ENCODE measurements at regions not wholly inside any gene's neighbourhood (a gene's known extent, or its start where the extent isn't known, plus 50 kb on each side); places are given as distances from the start of the nearest gene placed in this dataset.
"Not testable (repeated sequence)": the region's sequence is repeated elsewhere in the genome, so short reads cannot be mapped to it uniquely, and the experiment has no call there.

GRCh38 chr3:84573962-84574361 lies 384.8 kb upstream of the CADM2 start:
- Histone ChIP-seq H3K4me3 (ENCODE audit: low read length) (no peak overlapping the region), H3K4me1 (ENCODE audit: insufficient read depth, low read length) (no peaks in the 10 kb centered on the region), H3K9me3 (ENCODE audit: low read depth, low read length) (peaks cover 7% of the 10 kb centered on the region), H3K27me3 (ENCODE audit: insufficient read depth, low read length) (no peaks in the 10 kb centered on the region)

GRCh38 chr3:84586427-84586826 lies 372.4 kb upstream of the CADM2 start:
- no peaks in the 10 kb centered on the region for H3K27me3 ChIP-seq (ENCODE audit: insufficient read depth, low read length)
- no peaks in the 10 kb centered on the region for H3K4me1 ChIP-seq (ENCODE audit: insufficient read depth, low read length)
- no peaks in the 10 kb centered on the region for H3K9me3 ChIP-seq (ENCODE audit: low read depth, low read length)
- H3K4me3 ChIP-seq (ENCODE audit: low read length) = no peak overlapping the region

DNA sequence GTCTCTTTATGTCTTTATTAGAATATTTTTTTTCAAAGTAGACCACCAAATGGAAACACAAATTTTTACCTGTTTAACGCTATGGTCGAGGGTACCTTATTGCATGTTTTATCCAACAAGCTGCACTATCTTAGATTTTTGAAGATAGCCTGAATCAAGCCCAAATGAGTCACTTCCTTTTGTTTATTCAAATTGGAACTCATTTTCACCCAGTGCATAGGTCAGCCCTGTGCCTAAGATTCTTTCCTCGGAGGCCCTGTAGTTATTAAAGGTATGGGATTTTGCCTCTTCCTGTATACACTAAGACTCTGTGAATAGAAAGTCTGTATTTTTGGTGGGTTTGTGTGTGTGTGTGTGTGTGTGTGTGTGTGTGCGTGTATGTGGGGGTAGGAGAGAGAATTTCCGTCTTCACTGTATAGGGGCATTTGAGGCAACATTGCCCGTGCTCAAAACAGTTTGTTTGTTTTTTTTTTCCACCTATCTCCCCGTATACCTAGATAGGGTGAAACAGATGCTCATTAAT lies 358.0 kb upstream of the CADM2 start:
- Histone ChIP-seq H3K9me3 (ENCODE audit: low read depth, low read length) (peaks cover 6% of the 10 kb centered on the region), H3K4me1 (ENCODE audit: insufficient read depth, low read length) (no peaks in the 10 kb centered on the region), H3K27me3 (ENCODE audit: insufficient read depth, low read length) (no peaks in the 10 kb centered on the region), H3K4me3 (ENCODE audit: low read length) (no peak overlapping the region)

- peaks cover 6% of the 10 kb centered on the region for H3K9me3 ChIP-seq (ENCODE audit: low read depth, low read length)
- H3K27me3 ChIP-seq (ENCODE audit: insufficient read depth, low read length) = no peaks in the 10 kb centered on the region
- H3K4me1 ChIP-seq (ENCODE audit: insufficient read depth, low read length) = no peaks in the 10 kb centered on the region
- H3K4me3 ChIP-seq (ENCODE audit: low read length) = no peak overlapping the region
Measured at GRCh38 chr3:84601303-84601702, 357.5 kb upstream of the CADM2 start.

- Histone ChIP-seq H3K9me3 (ENCODE audit: low read depth, low read length) (no peaks in the 10 kb centered on the region), H3K4me3 (ENCODE audit: low read length) (no peak overlapping the region), H3K4me1 (ENCODE audit: insufficient read depth, low read length) (no peaks in the 10 kb centered on the region), H3K27me3 (ENCODE audit: insufficient read depth, low read length) (no peaks in the 10 kb centered on the region)
Measured at GRCh38 chr3:84621823-84622222, 337.0 kb upstream of the CADM2 start.

DNA sequence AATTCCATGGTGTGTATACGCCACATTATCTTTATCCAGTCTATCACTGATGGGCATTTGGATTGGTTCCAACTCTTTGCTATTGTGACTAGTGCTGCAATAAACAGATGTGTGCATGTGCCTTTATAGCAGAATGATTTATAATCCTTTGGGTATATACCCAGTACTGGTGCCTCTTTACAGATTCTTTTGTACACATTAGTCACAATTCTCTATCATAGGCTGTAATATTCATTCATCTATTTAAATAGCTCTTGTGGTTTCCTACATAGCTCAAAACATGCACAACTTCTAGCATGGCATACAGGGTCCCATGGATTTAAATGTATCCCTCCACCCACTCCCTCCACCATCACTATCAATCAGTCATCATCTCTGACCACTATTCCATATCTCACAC lies 324.1 kb upstream of the CADM2 start:
- Histone ChIP-seq H3K4me1 (ENCODE audit: insufficient read depth, low read length) (no peaks in the 10 kb centered on the region), H3K27me3 (ENCODE audit: insufficient read depth, low read length) (no peaks in the 10 kb centered on the region), H3K9me3 (ENCODE audit: low read depth, low read length) (no peaks in the 10 kb centered on the region), H3K4me3 (ENCODE audit: low read length) (no peak overlapping the region)

DNA sequence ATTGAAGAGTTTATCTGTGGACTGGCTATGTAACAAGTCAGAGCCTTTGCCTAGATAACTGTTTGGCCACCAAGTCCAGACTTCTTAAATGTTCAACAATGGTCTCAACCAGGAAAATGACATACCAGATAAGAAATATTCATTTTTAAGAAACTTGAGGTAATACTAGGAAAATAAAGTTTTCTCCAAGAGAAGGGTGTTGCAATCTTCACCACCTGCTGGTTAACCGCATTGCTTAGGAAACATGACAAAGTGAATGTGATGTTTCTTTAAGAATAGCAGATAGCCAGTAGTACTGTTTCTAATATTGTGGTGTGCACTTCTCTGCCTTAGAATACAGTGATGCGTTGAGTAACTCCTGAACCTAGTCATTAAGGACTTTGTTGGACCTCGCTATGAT lies 321.5 kb upstream of the CADM2 start:
- H3K4me1 ChIP-seq (ENCODE audit: insufficient read depth, low read length) = no peaks in the 10 kb centered on the region
- H3K9me3 ChIP-seq (ENCODE audit: low read depth, low read length) = no peaks in the 10 kb centered on the region

DNA sequence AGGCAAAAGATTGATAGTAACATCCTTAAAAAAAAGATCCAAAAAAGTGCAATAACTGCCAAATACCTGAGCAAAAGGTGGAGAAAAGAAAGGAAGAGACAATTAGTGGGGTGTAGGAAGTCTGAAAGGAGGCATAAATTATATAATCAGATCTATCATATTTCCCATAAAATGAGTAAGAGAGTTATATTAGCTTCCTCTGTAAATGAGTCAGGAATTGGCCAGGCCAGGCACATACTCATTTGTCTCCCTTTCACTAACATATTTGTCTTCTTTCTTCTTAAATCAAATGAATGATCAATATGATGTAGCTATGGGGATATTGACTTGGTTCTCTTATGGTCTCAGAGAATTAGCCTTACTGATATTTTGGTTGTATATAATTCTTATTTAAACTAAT lies 292.3 kb upstream of the CADM2 start:
- Histone ChIP-seq H3K27me3 (ENCODE audit: insufficient read depth, low read length) (no peaks in the 10 kb centered on the region), H3K4me1 (ENCODE audit: insufficient read depth, low read length) (no peaks in the 10 kb centered on the region), H3K4me3 (ENCODE audit: low read length) (no peak overlapping the region), H3K9me3 (ENCODE audit: low read depth, low read length) (no peaks in the 10 kb centered on the region)

More for the DNA sequence above, 321.5 kb upstream of the CADM2 start:
- no peaks in the 10 kb centered on the region for H3K27me3 ChIP-seq (ENCODE audit: insufficient read depth, low read length)
- no peak overlapping the region for H3K4me3 ChIP-seq (ENCODE audit: low read length)

DNA sequence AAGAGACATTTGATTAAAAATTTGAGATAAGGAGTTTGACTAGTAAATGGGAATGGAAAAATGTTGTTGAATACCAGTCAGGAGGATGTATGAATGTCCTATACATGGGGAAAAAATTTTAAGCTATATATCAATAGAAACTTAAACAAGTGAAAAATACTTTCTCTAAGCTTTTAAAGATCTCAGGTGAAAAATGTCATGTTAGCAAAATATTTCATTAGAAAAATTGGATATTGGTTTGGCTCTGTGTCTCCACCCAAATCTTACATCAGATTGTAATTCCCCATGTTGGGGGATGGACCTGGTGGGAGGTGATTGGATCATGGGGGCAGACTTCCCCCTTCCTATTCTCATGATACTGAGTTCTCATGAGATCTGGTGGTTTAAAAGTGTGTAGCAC lies 279.6 kb upstream of the CADM2 start:
- Histone ChIP-seq H3K4me3 (ENCODE audit: low read length) (no peak overlapping the region), H3K9me3 (ENCODE audit: low read depth, low read length) (no peaks in the 10 kb centered on the region), H3K27me3 (ENCODE audit: insufficient read depth, low read length) (no peaks in the 10 kb centered on the region), H3K4me1 (ENCODE audit: insufficient read depth, low read length) (no peaks in the 10 kb centered on the region)

GRCh38 chr3:84680700-84681099 lies 278.1 kb upstream of the CADM2 start:
- H3K27me3 ChIP-seq (ENCODE audit: insufficient read depth, low read length) = no peaks in the 10 kb centered on the region
- no peaks in the 10 kb centered on the region for H3K4me1 ChIP-seq (ENCODE audit: insufficient read depth, low read length)
- H3K9me3 ChIP-seq (ENCODE audit: low read depth, low read length) = no peaks in the 10 kb centered on the region
- no peak overlapping the region for H3K4me3 ChIP-seq (ENCODE audit: low read length)

GRCh38 chr3:84683493-84683892 lies 275.3 kb upstream of the CADM2 start:
- Histone ChIP-seq H3K4me3 (ENCODE audit: low read length) (no peak overlapping the region), H3K4me1 (ENCODE audit: insufficient read depth, low read length) (no peaks in the 10 kb centered on the region), H3K9me3 (ENCODE audit: low read depth, low read length) (no peaks in the 10 kb centered on the region), H3K27me3 (ENCODE audit: insufficient read depth, low read length) (no peaks in the 10 kb centered on the region)

DNA sequence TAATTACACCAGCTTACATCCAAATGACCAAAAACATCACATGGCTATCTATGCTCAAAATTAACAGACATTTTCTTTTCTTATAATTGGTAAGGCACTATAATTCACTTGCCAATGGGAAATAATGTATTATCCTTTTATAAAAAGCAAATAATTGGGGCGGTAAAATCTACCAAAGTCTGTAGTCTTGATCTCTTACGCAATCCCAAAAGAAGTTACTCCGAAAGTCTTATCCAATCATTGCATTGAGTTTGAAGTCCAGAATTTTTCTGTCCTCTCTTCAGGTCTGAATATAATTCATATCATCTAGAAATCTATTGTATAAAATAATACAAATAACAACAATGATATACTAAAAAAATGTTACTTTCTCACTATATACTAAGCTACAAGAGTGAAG lies 273.3 kb upstream of the CADM2 start:
- no peak overlapping the region for H3K4me3 ChIP-seq (ENCODE audit: low read length)
- no peaks in the 10 kb centered on the region for H3K9me3 ChIP-seq (ENCODE audit: low read depth, low read length)
- no peaks in the 10 kb centered on the region for H3K27me3 ChIP-seq (ENCODE audit: insufficient read depth, low read length)
- no peaks in the 10 kb centered on the region for H3K4me1 ChIP-seq (ENCODE audit: insufficient read depth, low read length)

DNA sequence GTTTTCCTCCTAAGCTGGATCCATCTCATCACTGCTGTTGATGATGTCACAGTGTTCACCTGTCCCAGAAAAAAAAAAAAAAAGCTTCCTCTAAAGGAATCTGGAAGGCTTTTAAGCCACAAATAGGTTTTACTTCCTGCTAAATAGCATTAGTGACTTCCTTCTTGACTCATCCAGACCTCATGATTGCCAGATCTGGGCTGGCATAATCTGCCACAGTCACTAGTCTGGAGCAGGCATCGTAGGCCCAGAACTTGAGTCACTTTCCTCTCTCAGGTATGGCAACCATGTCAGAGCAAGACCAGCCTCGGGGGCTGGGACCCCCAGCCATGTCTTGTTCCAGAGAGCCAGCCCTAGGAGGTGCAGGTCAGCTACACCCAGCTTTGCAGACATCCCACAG lies 266.5 kb upstream of the CADM2 start:
- no peaks in the 10 kb centered on the region for H3K9me3 ChIP-seq (ENCODE audit: low read depth, low read length)
- H3K27me3 ChIP-seq (ENCODE audit: insufficient read depth, low read length) = no peaks in the 10 kb centered on the region
- H3K4me3 ChIP-seq (ENCODE audit: low read length) = no peak overlapping the region
- no peaks in the 10 kb centered on the region for H3K4me1 ChIP-seq (ENCODE audit: insufficient read depth, low read length)

GRCh38 chr3:84710288-84710687 lies 248.5 kb upstream of the CADM2 start:
- not testable (repeated sequence) for H3K4me3 ChIP-seq (ENCODE audit: low read length); H3K27me3 ChIP-seq (ENCODE audit: insufficient read depth, low read length); H3K9me3 ChIP-seq (ENCODE audit: low read depth, low read length); H3K4me1 ChIP-seq (ENCODE audit: insufficient read depth, low read length)

- H3K9me3 ChIP-seq (ENCODE audit: low read depth, low read length) = no peaks in the 10 kb centered on the region
- no peaks in the 10 kb centered on the region for H3K27me3 ChIP-seq (ENCODE audit: insufficient read depth, low read length)
- no peak overlapping the region for H3K4me3 ChIP-seq (ENCODE audit: low read length)
- peaks cover 3% of the 10 kb centered on the region for H3K4me1 ChIP-seq (ENCODE audit: insufficient read depth, low read length)
Measured at GRCh38 chr3:84717894-84718293, 240.9 kb upstream of the CADM2 start.

DNA sequence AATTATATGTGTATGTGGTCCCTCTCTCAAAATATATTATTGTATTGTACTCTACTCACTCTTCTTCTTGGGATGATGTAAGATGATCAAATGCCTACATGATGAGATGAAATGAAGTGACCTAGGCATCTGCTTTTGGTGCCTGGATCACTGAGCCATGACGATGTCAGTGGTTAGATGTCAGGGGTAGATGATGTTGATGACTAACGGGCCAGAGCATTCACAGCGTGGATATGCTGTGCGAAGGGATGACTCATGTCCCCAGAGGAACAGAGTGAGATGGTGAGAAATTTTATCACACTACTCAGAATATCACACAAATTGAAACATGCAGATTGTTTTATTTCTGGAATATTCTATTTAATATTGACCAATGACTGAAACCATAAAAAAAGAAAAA lies 233.9 kb upstream of the CADM2 start:
- Histone ChIP-seq H3K4me3 (ENCODE audit: low read length) (no peak overlapping the region), H3K27me3 (ENCODE audit: insufficient read depth, low read length) (no peaks in the 10 kb centered on the region), H3K9me3 (ENCODE audit: low read depth, low read length) (no peaks in the 10 kb centered on the region), H3K4me1 (ENCODE audit: insufficient read depth, low read length) (no peaks in the 10 kb centered on the region)

DNA sequence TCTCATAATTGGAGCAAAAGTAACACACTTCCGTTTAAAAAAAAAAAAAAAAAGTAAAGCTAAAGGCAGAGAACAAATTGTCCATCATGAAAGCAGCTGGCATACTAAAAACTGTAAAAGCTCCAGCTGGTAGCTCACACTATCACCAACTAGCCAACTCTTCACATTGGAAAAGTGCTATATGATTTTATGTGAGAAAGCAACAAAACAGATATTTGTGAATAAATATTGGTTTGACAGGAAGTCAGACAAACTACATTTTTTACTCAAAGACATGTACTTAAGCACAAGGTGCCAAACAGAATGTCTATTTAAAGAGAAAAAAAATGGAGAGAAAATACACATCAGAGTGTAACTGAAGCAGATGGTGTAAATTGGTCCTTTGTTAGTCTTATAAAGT lies 231.2 kb upstream of the CADM2 start:
- Histone ChIP-seq H3K4me3 (ENCODE audit: low read length) (no peak overlapping the region), H3K9me3 (ENCODE audit: low read depth, low read length) (no peaks in the 10 kb centered on the region), H3K4me1 (ENCODE audit: insufficient read depth, low read length) (no peaks in the 10 kb centered on the region), H3K27me3 (ENCODE audit: insufficient read depth, low read length) (no peaks in the 10 kb centered on the region)

All from mononuclear cell (primary cell).